ENCODE measurements at regions not wholly inside any gene's neighbourhood (a gene's known extent, or its start where the extent isn't known, plus 50 kb on each side); places are given as distances from the start of the nearest gene placed in this dataset.

DNA sequence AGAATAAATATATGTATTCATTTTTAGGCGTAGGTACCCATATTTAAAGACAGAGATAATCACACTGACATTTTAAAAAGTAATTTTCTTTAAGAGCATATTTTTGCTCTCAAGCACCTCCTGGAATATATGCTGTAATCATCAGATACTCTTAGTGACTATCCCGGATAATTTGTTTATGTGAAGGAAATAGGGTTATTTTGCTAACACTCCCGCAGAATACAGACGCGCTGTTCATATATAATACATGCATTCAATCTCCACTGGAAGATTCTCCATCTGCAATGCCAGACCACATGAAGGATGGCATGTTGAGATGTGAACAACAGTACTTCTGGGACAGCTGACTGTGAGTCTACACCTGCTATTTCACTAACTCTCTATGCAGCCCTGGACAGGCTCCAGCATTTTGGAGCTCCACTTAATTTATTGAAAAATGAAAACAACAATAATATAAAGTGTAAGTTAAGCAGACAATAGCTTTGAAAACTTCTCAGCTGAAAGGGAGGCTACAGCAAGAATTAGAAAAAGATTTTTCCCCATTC is 430.6 kb downstream of the TMX3 start:
- TF ChIP-seq, protein P1, sequence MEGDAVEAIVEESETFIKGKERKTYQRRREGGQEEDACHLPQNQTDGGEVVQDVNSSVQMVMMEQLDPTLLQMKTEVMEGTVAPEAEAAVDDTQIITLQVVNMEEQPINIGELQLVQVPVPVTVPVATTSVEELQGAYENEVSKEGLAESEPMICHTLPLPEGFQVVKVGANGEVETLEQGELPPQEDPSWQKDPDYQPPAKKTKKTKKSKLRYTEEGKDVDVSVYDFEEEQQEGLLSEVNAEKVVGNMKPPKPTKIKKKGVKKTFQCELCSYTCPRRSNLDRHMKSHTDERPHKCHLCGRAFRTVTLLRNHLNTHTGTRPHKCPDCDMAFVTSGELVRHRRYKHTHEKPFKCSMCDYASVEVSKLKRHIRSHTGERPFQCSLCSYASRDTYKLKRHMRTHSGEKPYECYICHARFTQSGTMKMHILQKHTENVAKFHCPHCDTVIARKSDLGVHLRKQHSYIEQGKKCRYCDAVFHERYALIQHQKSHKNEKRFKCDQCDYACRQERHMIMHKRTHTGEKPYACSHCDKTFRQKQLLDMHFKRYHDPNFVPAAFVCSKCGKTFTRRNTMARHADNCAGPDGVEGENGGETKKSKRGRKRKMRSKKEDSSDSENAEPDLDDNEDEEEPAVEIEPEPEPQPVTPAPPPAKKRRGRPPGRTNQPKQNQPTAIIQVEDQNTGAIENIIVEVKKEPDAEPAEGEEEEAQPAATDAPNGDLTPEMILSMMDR (IDR thresholded peaks at IDR 0.05), result no peak
- Mint-ChIP-seq H3K27ac (no peak overlapping the region), H3K36me3 (ENCODE audit: low read depth) (no peaks in the 10 kb centered on the region), H3K9me3 (no peaks in the 10 kb centered on the region), H3K4me3 (no peak overlapping the region), H3K27me3 (no peaks in the 10 kb centered on the region), H3K4me1 (ENCODE audit: low read depth) (no peaks in the 10 kb centered on the region)
- CTCF ChIA-PET, result no interaction called here
- intact Hi-C loops (cut with micrococcal nuclease), result no loop called here
- ATAC-seq (no peak), DNase-seq (no peak)
- POLR2A ChIA-PET, result no interaction called here

DNA sequence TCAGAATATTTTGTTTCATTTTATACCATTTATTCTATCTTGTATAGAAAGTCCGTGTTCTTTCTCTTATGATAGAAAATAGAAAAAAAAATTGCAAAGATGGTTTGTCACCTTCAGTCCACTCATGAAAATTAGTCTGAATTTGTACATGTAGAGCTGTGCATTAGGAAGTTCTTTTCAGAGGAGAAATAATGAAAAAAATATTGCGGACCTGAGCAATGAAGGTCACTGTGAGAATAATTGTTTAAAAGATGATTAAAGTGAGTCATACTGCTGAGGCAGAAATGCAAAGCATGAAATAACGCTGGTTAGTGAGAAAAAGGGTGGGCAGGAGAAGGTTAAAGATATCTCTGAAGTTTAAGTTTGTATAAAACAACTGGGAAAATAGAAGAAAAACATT is 431.1 kb downstream of the TMX3 start:
- Mint-ChIP-seq H3K4me3 (no peak overlapping the region), H3K9me3 (no peaks in the 10 kb centered on the region), H3K27me3 (no peaks in the 10 kb centered on the region), H3K36me3 (ENCODE audit: low read depth) (no peaks in the 10 kb centered on the region), H3K4me1 (ENCODE audit: low read depth) (no peaks in the 10 kb centered on the region), H3K27ac (no peak overlapping the region)
- ATAC-seq, result no peak
- POLR2A ChIA-PET, result no interaction called here
- no peak for DNase-seq
- CTCF ChIA-PET, result no interaction called here
- TF ChIP-seq, protein P1 (IDR thresholded peaks at IDR 0.05), result no peak
- intact Hi-C loops (cut with micrococcal nuclease), result no loop called here

DNA sequence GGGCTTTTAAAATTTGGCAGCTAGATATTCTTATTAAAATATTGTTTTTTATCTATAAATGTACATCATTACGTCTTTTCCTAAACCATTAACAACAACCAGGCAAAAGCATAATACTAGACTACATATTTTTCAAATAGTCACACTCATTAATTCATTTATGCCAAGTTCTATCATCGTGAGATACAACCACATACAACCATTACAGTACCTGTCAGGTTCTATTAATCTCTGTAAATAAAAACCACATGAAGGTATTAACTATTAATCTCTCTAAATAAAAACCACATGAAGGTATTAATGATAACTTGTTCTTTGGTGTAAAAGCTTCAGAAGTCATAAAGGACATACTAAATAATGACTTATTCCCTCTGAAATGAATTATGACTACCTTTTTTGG is 432.7 kb downstream of the TMX3 start:
- TF ChIP-seq, protein P1 (IDR thresholded peaks at IDR 0.05), result no peak
- H3K27ac Mint-ChIP-seq, result no peak overlapping the region

DNA sequence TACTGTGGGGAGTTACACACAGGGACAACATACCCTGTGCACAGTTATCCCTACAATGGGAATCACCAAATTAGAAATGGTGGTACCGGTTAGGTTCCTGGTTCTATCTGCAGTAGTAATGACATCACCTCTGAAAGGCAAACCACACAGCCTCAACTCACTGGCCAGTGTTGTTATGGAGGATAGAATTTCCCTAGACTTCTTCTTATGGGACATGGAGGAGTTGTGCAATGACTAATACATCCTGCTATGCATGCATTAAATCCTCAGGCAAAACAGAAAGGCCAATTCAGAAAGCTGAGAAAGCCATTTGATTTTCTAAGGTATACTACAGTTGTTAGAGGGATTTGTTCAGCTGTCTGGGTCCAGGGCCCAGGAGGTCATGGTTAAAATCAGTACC is 439.3 kb downstream of the TMX3 start:
- CTCF ChIA-PET, result no interaction called here
- no peak overlapping the region for H3K4me3 Mint-ChIP-seq
- no peak for DNase-seq
- H3K27ac Mint-ChIP-seq, result no peak overlapping the region
- POLR2A ChIA-PET, result no interaction called here
- TF ChIP-seq, protein P1 (IDR thresholded peaks at IDR 0.05), result no peak
- H3K36me3 Mint-ChIP-seq (ENCODE audit: low read depth), result no peaks in the 10 kb centered on the region
- no peak for ATAC-seq
- no peaks in the 10 kb centered on the region for H3K27me3 Mint-ChIP-seq
- intact Hi-C loops (cut with micrococcal nuclease), result no loop called here
- no peaks in the 10 kb centered on the region for H3K4me1 Mint-ChIP-seq (ENCODE audit: low read depth)
- no peaks in the 10 kb centered on the region for H3K9me3 Mint-ChIP-seq

More for the DNA sequence above, 432.7 kb downstream of the TMX3 start:
- Mint-ChIP-seq H3K9me3 (no peaks in the 10 kb centered on the region), H3K36me3 (ENCODE audit: low read depth) (no peaks in the 10 kb centered on the region), H3K27me3 (no peaks in the 10 kb centered on the region), H3K4me3 (no peak overlapping the region), H3K4me1 (ENCODE audit: low read depth) (no peaks in the 10 kb centered on the region)
- ATAC-seq (no peak), DNase-seq (no peak)
- ChIA-PET POLR2A (no interaction called here), CTCF (no interaction called here)
- intact Hi-C loops (cut with micrococcal nuclease), result no loop called here

DNA sequence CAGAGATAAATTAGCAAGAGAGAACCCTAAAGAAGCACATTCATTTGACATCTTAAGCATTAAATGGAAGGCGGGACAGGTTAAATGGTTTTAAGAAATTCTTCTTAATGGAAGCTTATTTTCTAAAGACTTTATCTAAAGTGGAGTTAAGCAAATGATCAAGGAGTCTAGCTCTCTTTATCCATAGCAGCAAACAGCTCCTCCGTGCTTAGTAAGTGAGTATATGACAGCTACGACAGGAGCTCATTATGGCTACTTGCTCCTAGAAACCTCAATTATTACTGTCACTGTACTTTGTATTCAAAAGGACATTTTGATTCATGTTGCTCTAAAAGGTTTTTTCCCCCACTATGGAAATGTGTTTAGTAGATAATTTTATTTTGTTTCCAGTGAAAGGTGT is 444.9 kb downstream of the TMX3 start:
- DNase-seq (no peak), ATAC-seq (no peak)
- no peaks in the 10 kb centered on the region for H3K9me3 Mint-ChIP-seq
- CTCF ChIA-PET, result no interaction called here
- no peak overlapping the region for H3K27ac Mint-ChIP-seq
- no peak overlapping the region for H3K4me3 Mint-ChIP-seq
- no peaks in the 10 kb centered on the region for H3K27me3 Mint-ChIP-seq
- TF ChIP-seq, protein P1 (IDR thresholded peaks at IDR 0.05), result no peak
- intact Hi-C loops (cut with micrococcal nuclease), result no loop called here
- no peaks in the 10 kb centered on the region for H3K36me3 Mint-ChIP-seq (ENCODE audit: low read depth)
- POLR2A ChIA-PET, result no interaction called here
- H3K4me1 Mint-ChIP-seq (ENCODE audit: low read depth), result no peaks in the 10 kb centered on the region

Measured in activated CD8-positive, alpha-beta T cell treated with anti-CD3 and anti-CD28 coated beads for 36 hours (primary cell).